Mesendoderm (in vitro differentiated cells): ENCODE measurements at regions not wholly inside any gene's neighbourhood (a gene's known extent, or its start where the extent isn't known, plus 50 kb on each side); places are given as distances from the start of the nearest gene placed in this dataset.

Source experiments
- DNase-seq: peaks from one replicate; pipeline ENCODE4 v3.0.0; 2013
- H2AK5ac ChIP-seq: 2 replicates; pipeline ENCODE4 v1.6.1; 2013; ENCODE audit warnings: low read length, inconsistent platforms
- H2BK120ac ChIP-seq: 2 replicates; pipeline ENCODE4 v1.6.1; 2013; ENCODE audit warnings: low read depth, mild to moderate bottlenecking, low read length, moderate library complexity, mixed read lengths
- H2BK15ac ChIP-seq: replicated peaks from 2 replicates; pipeline ENCODE4 v1.6.1; 2013; ENCODE audit warnings: low read depth, mild to moderate bottlenecking, moderate library complexity
- H2BK5ac ChIP-seq: 2 replicates; pipeline ENCODE4 v1.6.1; 2013; ENCODE audit warnings: low read length, inconsistent platforms
- H3K18ac ChIP-seq: 2 replicates; pipeline ENCODE4 v1.6.1; 2013; ENCODE audit warnings: mild to moderate bottlenecking, low read length, mixed read lengths
- H3K23ac ChIP-seq: one replicate; pipeline ENCODE4 v1.6.1; 2013; ENCODE audit warnings: low read length
- H3K27ac ChIP-seq: 2 replicates; pipeline ENCODE4 v1.5.1; 2013; ENCODE audit warnings: low read depth, mild to moderate bottlenecking, inconsistent platforms, low read length, moderate library complexity
- H3K27me3 ChIP-seq: 2 replicates; pipeline ENCODE4 v1.6.1; 2013; ENCODE audit warnings: low read length, control low read depth, mild to moderate bottlenecking, inconsistent platforms; ENCODE audit not compliant: insufficient read depth, poor library complexity
- H3K36me3 ChIP-seq: 2 replicates; pipeline ENCODE4 v1.6.1; 2013; ENCODE audit warnings: low read length, inconsistent platforms; ENCODE audit not compliant: control insufficient read depth, insufficient read depth
- H3K4ac ChIP-seq: one replicate; pipeline ENCODE4 v1.6.1; 2013; ENCODE audit warnings: low read depth, mild to moderate bottlenecking, low read length, moderate library complexity
- H3K4me1 ChIP-seq: 2 replicates; pipeline ENCODE4 v1.6.1; 2013; ENCODE audit warnings: low read depth, low read length, inconsistent platforms; ENCODE audit not compliant: control insufficient read depth
- H3K4me2 ChIP-seq: 2 replicates; pipeline ENCODE4 v1.6.1; 2013; ENCODE audit warnings: low read length
- H3K4me3 ChIP-seq: 2 replicates; pipeline ENCODE4 v1.5.1; 2013; ENCODE audit warnings: mild to moderate bottlenecking, low read length
- H3K56ac ChIP-seq: one replicate; pipeline ENCODE4 v1.6.1; 2013; ENCODE audit warnings: low read length
- H3K79me1 ChIP-seq: 2 replicates; pipeline ENCODE4 v1.6.1; 2013; ENCODE audit warnings: low read length, inconsistent platforms
- H3K79me2 ChIP-seq: 2 replicates; pipeline ENCODE4 v1.6.1; 2013; ENCODE audit warnings: mild to moderate bottlenecking, low read length; ENCODE audit not compliant: control insufficient read depth, insufficient read depth
- H3K9ac ChIP-seq: 2 replicates; pipeline ENCODE4 v1.6.1; 2013; ENCODE audit warnings: low read length, inconsistent platforms
- H4K5ac ChIP-seq: one replicate; pipeline ENCODE4 v1.6.1; 2013; ENCODE audit warnings: low read length
- H4K8ac ChIP-seq: one replicate; pipeline ENCODE4 v1.6.1; 2013; ENCODE audit warnings: low read depth, mild to moderate bottlenecking, control low read depth, low read length, moderate library complexity
- WGBS: extraction: QIAGEN DNeasy Blood & Tissue Kit; methylation state at CpG from one replicate; pipeline ENCODE4 v1.1.7; 2013; ENCODE audit warnings: low lambda C conversion rate, missing lambda C conversion rate; ENCODE audit not compliant: insufficient coverage; ENCODE audit errors: extremely low coverage; 5-methylcytosine and 5-hydroxymethylcytosine counted together

- no peaks in the 10 kb centered on the region for H3K27me3 ChIP-seq
- no peak overlapping the region for H4K5ac ChIP-seq
- H3K4me3 ChIP-seq, result no peak overlapping the region
- H3K79me2 ChIP-seq, result no peaks in the 10 kb centered on the region
- no peak overlapping the region for H2BK120ac ChIP-seq
- no peaks in the 10 kb centered on the region for H3K36me3 ChIP-seq
- no peak overlapping the region for H3K23ac ChIP-seq
- H3K56ac ChIP-seq, result no peak overlapping the region
- no peak overlapping the region for H3K4me2 ChIP-seq
- no peak overlapping the region for H4K8ac ChIP-seq
- no peak overlapping the region for H3K4ac ChIP-seq
- DNase-seq, result no peak
- H3K18ac ChIP-seq, result no peak overlapping the region
- no peak overlapping the region for H3K27ac ChIP-seq
- whole genome bisulfite sequencing, result no CpG with 5 or more reads among the region's 1 CpG
- peaks cover 9% of the 10 kb centered on the region for H3K4me1 ChIP-seq
- no peak overlapping the region for H2BK5ac ChIP-seq
- no peak overlapping the region for H3K9ac ChIP-seq
- no peak overlapping the region for H2AK5ac ChIP-seq
- no peak overlapping the region for H2BK15ac ChIP-seq
- H3K79me1 ChIP-seq, result no peaks in the 10 kb centered on the region
Measured at GRCh38 chr5:158120760-158121159, 261.8 kb upstream of the CLINT1 start.

- H3K79me2 ChIP-seq, result no peaks in the 10 kb centered on the region
- H4K8ac ChIP-seq, result no peak overlapping the region
- H3K4me3 ChIP-seq, result no peak overlapping the region
- H3K4me2 ChIP-seq, result no peak overlapping the region
- H3K4me1 ChIP-seq, result peaks cover 3% of the 10 kb centered on the region
- no peak overlapping the region for H2BK5ac ChIP-seq
- H3K9ac ChIP-seq, result no peak overlapping the region
- no peak overlapping the region for H3K23ac ChIP-seq
- H3K18ac ChIP-seq, result no peak overlapping the region
- no peaks in the 10 kb centered on the region for H3K27me3 ChIP-seq
- H2BK15ac ChIP-seq, result no peak overlapping the region
- no peak overlapping the region for H3K27ac ChIP-seq
- DNase-seq, result no peak
- no peak overlapping the region for H3K56ac ChIP-seq
- H3K36me3 ChIP-seq, result no peaks in the 10 kb centered on the region
- no peak overlapping the region for H2BK120ac ChIP-seq
- no CpG with 5 or more reads among the region's 5 CpGs for WGBS
- no peak overlapping the region for H4K5ac ChIP-seq
- H3K79me1 ChIP-seq, result no peaks in the 10 kb centered on the region
- no peak overlapping the region for H2AK5ac ChIP-seq
- no peak overlapping the region for H3K4ac ChIP-seq
Measured at GRCh38 chr5:158119961-158120723, 261.2 kb upstream of the CLINT1 start.

GRCh38 chr5:158117467-158118160 lies 258.7 kb upstream of the CLINT1 start:
- H3K79me1 ChIP-seq, result no peaks in the 10 kb centered on the region
- no peak overlapping the region for H3K4me2 ChIP-seq
- H3K27ac ChIP-seq, result no peak overlapping the region
- H3K23ac ChIP-seq, result no peak overlapping the region
- H3K27me3 ChIP-seq, result no peaks in the 10 kb centered on the region
- no peak overlapping the region for H4K5ac ChIP-seq
- H3K79me2 ChIP-seq, result no peaks in the 10 kb centered on the region
- no peak overlapping the region for H3K4ac ChIP-seq
- H2BK5ac ChIP-seq, result no peak overlapping the region
- no peak overlapping the region for H2BK15ac ChIP-seq
- no peak overlapping the region for H3K18ac ChIP-seq
- H3K36me3 ChIP-seq, result no peaks in the 10 kb centered on the region
- no peaks in the 10 kb centered on the region for H3K4me1 ChIP-seq
- WGBS, result no CpG with 5 or more reads among the region's 6 CpGs
- H2AK5ac ChIP-seq, result no peak overlapping the region
- no peak overlapping the region for H4K8ac ChIP-seq
- H2BK120ac ChIP-seq, result no peak overlapping the region
- no peak for DNase-seq
- H3K4me3 ChIP-seq, result no peak overlapping the region
- no peak overlapping the region for H3K9ac ChIP-seq
- no peak overlapping the region for H3K56ac ChIP-seq

GRCh38 chr5:158116965-158117364 lies 258.0 kb upstream of the CLINT1 start:
- Histone ChIP-seq H3K79me2 (no peaks in the 10 kb centered on the region), H2BK5ac (no peak overlapping the region), H3K9ac (no peak overlapping the region), H4K5ac (no peak overlapping the region), H3K4me3 (no peak overlapping the region), H3K4me2 (no peak overlapping the region), H2BK120ac (no peak overlapping the region), H2AK5ac (no peak overlapping the region), H3K18ac (no peak overlapping the region), H2BK15ac (no peak overlapping the region), H3K56ac (no peak overlapping the region), H3K23ac (no peak overlapping the region), H3K36me3 (no peaks in the 10 kb centered on the region), H3K79me1 (no peaks in the 10 kb centered on the region), H3K27ac (no peak overlapping the region), H3K4me1 (no peaks in the 10 kb centered on the region), H3K27me3 (no peaks in the 10 kb centered on the region), H4K8ac (no peak overlapping the region), H3K4ac (no peak overlapping the region)
- no CpG with 5 or more reads among the region's 2 CpGs for WGBS
- DNase-seq, result no peak

- H3K23ac ChIP-seq, result no peak overlapping the region
- H3K27ac ChIP-seq, result no peak overlapping the region
- H3K79me2 ChIP-seq, result no peaks in the 10 kb centered on the region
- H3K27me3 ChIP-seq, result no peaks in the 10 kb centered on the region
- H3K4ac ChIP-seq, result no peak overlapping the region
- H3K79me1 ChIP-seq, result no peaks in the 10 kb centered on the region
- H3K18ac ChIP-seq, result no peak overlapping the region
- H2BK120ac ChIP-seq, result no peak overlapping the region
- no peak overlapping the region for H4K5ac ChIP-seq
- no peak overlapping the region for H3K56ac ChIP-seq
- DNase-seq, result no peak
- WGBS, result no CpG with 5 or more reads among the region's 1 CpG
- no peak overlapping the region for H2BK5ac ChIP-seq
- H4K8ac ChIP-seq, result no peak overlapping the region
- H3K4me2 ChIP-seq, result no peak overlapping the region
- no peak overlapping the region for H3K4me3 ChIP-seq
- no peak overlapping the region for H2AK5ac ChIP-seq
- H2BK15ac ChIP-seq, result no peak overlapping the region
- no peak overlapping the region for H3K9ac ChIP-seq
- H3K4me1 ChIP-seq, result no peaks in the 10 kb centered on the region
- H3K36me3 ChIP-seq, result no peaks in the 10 kb centered on the region
Measured at GRCh38 chr5:158115468-158115867, 256.5 kb upstream of the CLINT1 start.
